HL-60 (cell line): ENCODE measurements at regions not wholly inside any gene's neighbourhood (a gene's known extent, or its start where the extent isn't known, plus 50 kb on each side); places are given as distances from the start of the nearest gene placed in this dataset.

Source experiments
- DNase-seq, 2 experiments: peaks; one replicate each; pipeline ENCODE4 v3.0.0-alpha.2; 2010 to 2020; ENCODE audit warnings: low read depth in 1 of 2, low spot score in 1 of 2
- H3K27ac ChIP-seq: fragments of 250-450 bp; sonication (Bioruptor Pico); replicated peaks from 2 replicates; pipeline ENCODE4 v1.5.1; 2020; ENCODE audit warnings: mild to moderate bottlenecking, moderate library complexity
- H3K27me3 ChIP-seq: fragments of 250-450 bp; sonication (Bioruptor Pico); 2 replicates; pipeline ENCODE4 v1.5.1; 2021; ENCODE audit warnings: mild to moderate bottlenecking, moderate library complexity; ENCODE audit not compliant: insufficient read depth, poor library complexity, severe bottlenecking
- H3K4me3 ChIP-seq: replicated peaks from 2 replicates; pipeline ENCODE4 v1.5.1; 2011; ENCODE audit warnings: mild to moderate bottlenecking, control low read depth, low read length; ENCODE audit not compliant: insufficient read depth
- CTCF ChIP-seq: IDR thresholded peaks from one replicate; pipeline ENCODE4 v1.5.1; 2011; ENCODE audit warnings: low read length, control low read depth, inconsistent platforms; ENCODE audit not compliant: insufficient read depth
- GABPA ChIP-seq: IDR thresholded peaks from 2 replicates; pipeline ENCODE4 v1.6.1; 2012; ENCODE audit warnings: low read depth
- POLR2AphosphoS5 ChIP-seq: IDR thresholded peaks from 2 replicates; pipeline ENCODE4 v1.6.1; 2012; ENCODE audit warnings: low read depth
- REST ChIP-seq: IDR thresholded peaks from 2 replicates; pipeline ENCODE4 v1.6.1; 2012; ENCODE audit warnings: low read depth; ENCODE audit not compliant: insufficient replicate concordance
- SPI1 ChIP-seq: IDR thresholded peaks from 2 replicates; pipeline ENCODE4 v1.6.1; 2012; ENCODE audit warnings: low read depth, mild to moderate bottlenecking, borderline replicate concordance

- no peak for DNase-seq
- Histone ChIP-seq H3K4me3 (no peak overlapping the region), H3K27me3 (no peaks in the 10 kb centered on the region), H3K27ac (no peak overlapping the region)
- no peak for TF ChIP-seq SPI1
- no peak for TF ChIP-seq GABPA
- no peak for TF ChIP-seq CTCF
- TF ChIP-seq REST, result no peak
- TF ChIP-seq POLR2AphosphoS5, result no peak
Measured at GRCh38 chr7:46705386-46706255, 784.5 kb upstream of the IGFBP3 start.

DNA sequence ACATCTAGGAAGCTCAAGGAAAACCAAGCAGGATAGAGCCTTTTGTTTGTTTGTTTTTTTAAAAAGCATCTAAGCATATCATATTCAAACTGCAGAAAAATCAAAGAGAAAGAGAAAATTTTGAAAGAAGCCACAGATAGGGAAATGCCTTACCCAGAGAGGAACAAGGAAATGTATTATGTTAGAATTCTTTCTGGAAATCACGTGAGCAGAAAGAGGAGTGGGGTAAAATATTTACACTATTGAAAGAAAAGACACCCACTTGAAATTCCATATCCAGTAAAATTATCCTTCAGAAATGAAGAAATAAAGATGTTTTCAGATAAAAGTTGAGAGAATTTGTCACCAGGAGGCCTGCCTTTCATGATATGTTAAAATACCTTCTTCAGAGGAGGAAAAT lies 775.7 kb upstream of the IGFBP3 start:
- TF ChIP-seq CTCF (no peak), REST (no peak), GABPA (no peak), POLR2AphosphoS5 (no peak), SPI1 (no peak)
- DNase-seq, result no peak

GRCh38 chr7:46695051-46695708 lies 774.1 kb upstream of the IGFBP3 start:
- H3K27ac ChIP-seq, result no peak overlapping the region
- DNase-seq, result no peak
- H3K27me3 ChIP-seq, result no peaks in the 10 kb centered on the region
- TF ChIP-seq POLR2AphosphoS5, result no peak
- TF ChIP-seq SPI1, result no peak
- TF ChIP-seq CTCF, result no peak
- TF ChIP-seq REST, result no peak
- TF ChIP-seq GABPA, result no peak
- no peak overlapping the region for H3K4me3 ChIP-seq

More for the DNA sequence above, 775.7 kb upstream of the IGFBP3 start:
- H3K27me3 ChIP-seq, result no peaks in the 10 kb centered on the region
- H3K27ac ChIP-seq, result no peak overlapping the region
- no peak overlapping the region for H3K4me3 ChIP-seq
